Spinal cord (tissue), 10 donors: ENCODE measurements at regions not wholly inside any gene's neighbourhood (a gene's known extent, or its start where the extent isn't known, plus 50 kb on each side); places are given as distances from the start of the nearest gene placed in this dataset. TPM values are rescaled to one million over a fixed set of nuclear protein-coding genes. Genes with fewer than 3 reads are reported as not detected.
A peak's percentile ranks its signal among the peaks of the same experiment; 100 is the strongest.
"Not testable (repeated sequence)": the region's sequence is repeated elsewhere in the genome, so short reads cannot be mapped to it uniquely, and the experiment has no call there.

Experiments
- DNase-seq, 6 donors: peaks; one replicate each; pipeline versions ENCODE4 v3.0.0 to v3.0.0-alpha.2; 2013 to 2015; ENCODE audit warnings: low spot score in 6 of 6, low read depth in 4 of 6
- H3K27ac ChIP-seq: one replicate; pipeline ENCODE4 v1.5.1; 2013; ENCODE audit warnings: low read depth, low read length, control low read depth
- H3K27me3 ChIP-seq: one replicate; pipeline ENCODE4 v1.6.1; 2013; ENCODE audit warnings: low read length; ENCODE audit not compliant: control insufficient read depth, insufficient read depth
- H3K36me3 ChIP-seq: one replicate; pipeline ENCODE4 v1.6.1; 2013; ENCODE audit warnings: low read length; ENCODE audit not compliant: control insufficient read depth, insufficient read depth
- H3K4me1 ChIP-seq: one replicate; pipeline ENCODE4 v1.6.1; 2013; ENCODE audit warnings: low read length; ENCODE audit not compliant: control insufficient read depth, insufficient read depth
- H3K4me3 ChIP-seq: one replicate; pipeline ENCODE4 v1.5.1; 2013; ENCODE audit warnings: low read depth, low read length, control low read depth
- H3K9me3 ChIP-seq: one replicate; pipeline ENCODE4 v1.6.1; 2013; ENCODE audit warnings: low read length; ENCODE audit not compliant: control insufficient read depth, insufficient read depth
- WGBS: methylation state at CpG from one replicate; pipeline ENCODE4 v1.1.5; 2013; ENCODE audit warnings: missing lambda C conversion rate; ENCODE audit not compliant: insufficient coverage; 5-methylcytosine and 5-hydroxymethylcytosine counted together
- small RNA-seq: library from RNA; depleted of rRNA; stranded (forward); fragments of <200 nt; gene quantifications from one replicate; pipeline ENCODE3, GENCODE V24; 2014; ENCODE audit warnings: low replicate concordance
- donor health status: healthy.

DNA sequence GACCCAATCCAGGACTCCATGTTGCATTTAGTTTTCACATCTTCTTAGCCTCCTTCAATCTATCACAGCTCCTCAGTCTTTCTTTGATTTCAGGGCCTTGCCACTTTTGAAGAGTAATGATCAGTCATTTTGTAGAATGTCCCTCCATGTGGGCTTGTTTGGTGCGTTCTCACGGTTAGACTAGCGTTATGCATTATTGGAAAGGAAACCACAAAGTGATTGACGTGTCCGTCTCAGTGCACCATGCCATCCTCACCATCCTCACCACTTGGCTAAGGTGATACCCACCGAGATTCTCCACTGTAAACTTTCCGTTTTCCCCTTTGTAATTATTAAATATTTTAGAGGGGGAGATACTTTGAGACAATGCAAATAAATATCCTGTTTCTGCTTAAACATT is 59.6 kb upstream of the OLIG2 start:
- 75% methylated on average over 3 of the region's 7 CpGs for WGBS
- Histone ChIP-seq H3K27ac (peak overlapping the region; percentile 36), H3K4me1 (peaks cover 6% of the 10 kb centered on the region), H3K9me3 (peaks cover 2% of the 10 kb centered on the region), H3K27me3 (peaks cover 24% of the 10 kb centered on the region), H3K4me3 (no peak overlapping the region), H3K36me3 (no peaks in the 10 kb centered on the region)
- DNase-seq, result no peak

DNA sequence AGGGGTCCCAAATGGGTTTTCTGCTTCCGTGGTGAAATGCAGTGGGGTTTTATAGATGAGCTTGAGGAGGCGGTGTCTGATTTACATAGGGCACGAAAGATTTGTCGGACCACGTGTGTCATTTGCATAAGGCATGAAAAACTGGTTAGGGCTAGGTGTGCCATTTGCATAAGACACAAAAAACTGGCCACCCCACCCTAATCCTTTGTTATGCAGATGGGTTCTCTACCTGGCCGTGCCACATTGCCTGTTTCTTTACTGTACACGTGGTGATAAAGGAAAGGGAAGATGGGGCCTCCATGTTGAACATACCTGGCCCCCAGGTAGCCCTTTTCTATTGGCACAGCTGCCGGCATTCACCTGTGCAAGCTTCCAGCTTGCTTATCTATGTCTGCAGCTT is 57.6 kb upstream of the OLIG2 start:
- WGBS, result 86% methylated on average over 5 of the region's 8 CpGs
- H3K9me3 ChIP-seq, H3K27ac ChIP-seq, H3K4me1 ChIP-seq, DNase-seq, H3K4me3 ChIP-seq, H3K36me3 ChIP-seq: not testable (repeated sequence)
- peaks cover 21% of the 10 kb centered on the region for H3K27me3 ChIP-seq

DNA sequence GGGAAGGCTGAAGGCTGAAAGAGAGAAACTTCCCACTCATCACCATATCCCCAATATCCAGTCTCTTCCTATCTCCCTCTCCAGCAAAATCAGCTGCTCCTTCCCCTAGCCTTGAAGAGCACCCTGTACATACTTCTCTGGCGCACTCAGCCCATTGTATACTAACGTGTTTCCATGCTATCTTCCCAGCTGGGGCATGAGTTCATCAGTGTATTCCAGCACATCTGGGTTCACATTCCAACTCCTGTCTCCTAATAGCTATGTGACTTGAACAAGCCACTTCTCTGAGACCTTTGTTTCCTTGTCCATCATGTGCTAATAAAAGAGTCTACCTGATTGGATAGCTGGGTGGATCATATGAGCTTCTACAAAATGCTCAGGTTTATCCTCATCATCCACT is 51.1 kb upstream of the OLIG2 start:
- peaks cover 31% of the 10 kb centered on the region for H3K27me3 ChIP-seq
- H3K4me3 ChIP-seq, result no peak overlapping the region
- no peak overlapping the region for H3K27ac ChIP-seq
- 79% methylated on average over 2 of the region's 2 CpGs for WGBS
- H3K9me3 ChIP-seq, result no peaks in the 10 kb centered on the region
- no peaks in the 10 kb centered on the region for H3K36me3 ChIP-seq
- DNase-seq, result no peak
- H3K4me1 ChIP-seq, result peaks cover 37% of the 10 kb centered on the region

DNA sequence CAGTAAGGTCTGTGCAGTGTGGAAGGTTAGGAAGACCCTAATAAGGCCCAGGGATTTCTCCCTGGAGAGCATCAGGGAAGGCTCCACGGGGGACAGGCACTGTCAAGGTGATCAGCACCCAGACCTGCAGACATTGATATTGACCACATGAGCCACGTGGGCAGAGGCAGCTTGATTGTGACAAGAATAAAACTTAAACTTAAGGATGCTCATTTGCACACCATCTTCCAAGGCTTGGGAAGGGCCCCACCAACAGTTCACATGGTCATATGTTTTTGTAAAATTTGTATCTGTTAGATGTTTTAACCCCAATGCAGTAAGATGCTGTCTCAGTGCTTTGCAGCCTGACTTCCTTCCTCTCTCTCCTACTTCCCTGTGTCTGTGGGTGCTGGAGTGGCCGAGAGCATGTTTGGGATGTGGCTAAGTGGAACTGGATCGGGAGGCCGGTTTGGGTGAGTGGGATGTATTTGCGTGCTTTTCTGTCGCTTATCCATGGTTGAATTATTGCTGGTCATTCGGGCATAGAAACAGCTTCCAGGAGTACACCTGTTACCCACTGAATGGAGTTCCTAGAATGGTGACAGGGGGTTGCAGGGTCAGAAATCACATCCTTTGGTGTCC is 49.8 kb upstream of the OLIG2 start:
- peaks cover 31% of the 10 kb centered on the region for H3K27me3 ChIP-seq
- H3K4me3 ChIP-seq, result no peak overlapping the region
- 70% methylated on average over 5 of the region's 8 CpGs for WGBS
- DNase-seq, result no peak
- H3K27ac ChIP-seq, result no peak overlapping the region
- H3K9me3 ChIP-seq, result no peaks in the 10 kb centered on the region
- peaks cover 37% of the 10 kb centered on the region for H3K4me1 ChIP-seq
- no peaks in the 10 kb centered on the region for H3K36me3 ChIP-seq

Small RNA genes in the stretch of these regions (small RNA-seq; reads per million reads assigned to genes)
- not detected for gene RF00156
